HS-5 (cell line): ENCODE measurements at regions not wholly inside any gene's neighbourhood (a gene's known extent, or its start where the extent isn't known, plus 50 kb on each side); places are given as distances from the start of the nearest gene placed in this dataset.
"Not testable (repeated sequence)": the region's sequence is repeated elsewhere in the genome, so short reads cannot be mapped to it uniquely, and the experiment has no call there.

Experiments used
- DNase-seq: peaks from one replicate; pipeline ENCODE4 v3.0.0-alpha.2; 2012; ENCODE audit warnings: low read depth

DNA sequence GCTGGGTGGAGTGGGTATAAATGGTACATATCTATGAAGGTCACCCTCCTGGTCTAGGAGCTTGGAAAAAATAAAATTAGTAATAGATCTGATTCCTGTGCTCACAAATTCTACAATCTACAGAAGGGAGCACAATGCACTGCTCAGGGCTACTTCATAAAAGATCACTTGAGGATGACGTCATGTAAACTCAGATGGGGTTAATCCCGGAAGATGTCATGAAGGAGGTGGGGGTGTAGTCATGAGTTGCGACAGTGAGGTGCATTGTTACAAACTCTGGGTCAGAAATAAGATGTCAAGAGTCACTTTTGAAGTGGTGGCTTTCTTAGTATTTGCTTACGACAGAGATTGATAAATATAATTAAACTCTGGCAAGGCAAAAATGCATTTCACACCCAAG, 68.2 kb downstream of the LHX9 start:
- no peak for DNase-seq

DNA sequence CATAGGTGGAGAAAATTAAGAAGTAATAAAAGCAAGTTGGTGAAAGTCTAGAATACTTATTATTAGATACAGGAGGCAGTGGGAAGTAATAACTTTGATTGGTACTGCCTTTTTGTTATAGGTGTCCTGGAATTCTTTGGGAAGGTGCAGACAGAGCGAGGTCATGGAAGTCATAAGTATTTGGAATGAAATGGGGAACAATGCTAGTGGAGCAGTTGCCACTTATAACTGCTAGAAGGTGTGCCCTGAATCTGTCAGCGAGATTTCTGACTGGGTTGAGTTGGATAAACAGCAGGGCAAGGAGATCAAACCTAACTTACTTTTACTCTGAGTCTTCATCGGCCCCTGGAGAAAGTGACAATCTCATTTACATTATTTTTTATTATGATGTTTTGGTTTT, 69.6 kb downstream of the LHX9 start:
- no peak for DNase-seq

DNA sequence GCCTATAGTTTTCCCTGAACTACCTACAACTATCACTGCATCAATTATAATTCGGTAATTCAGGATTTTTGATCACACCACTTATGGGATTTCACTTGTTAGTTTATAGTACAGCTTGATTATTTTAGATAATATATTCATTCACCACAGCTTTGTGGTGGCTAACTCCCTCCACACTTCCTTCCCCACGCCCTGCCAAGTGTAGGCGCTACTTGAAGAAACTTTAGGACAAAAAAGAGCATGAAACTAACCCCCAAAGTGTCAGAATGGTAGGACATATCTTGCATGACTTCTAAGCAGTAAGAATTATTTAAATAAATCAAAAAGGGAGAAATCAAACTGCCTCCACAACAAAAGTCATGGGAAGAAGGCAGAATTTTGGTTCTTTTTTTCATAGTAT, 70.1 kb downstream of the LHX9 start:
- DNase-seq = no peak

DNA sequence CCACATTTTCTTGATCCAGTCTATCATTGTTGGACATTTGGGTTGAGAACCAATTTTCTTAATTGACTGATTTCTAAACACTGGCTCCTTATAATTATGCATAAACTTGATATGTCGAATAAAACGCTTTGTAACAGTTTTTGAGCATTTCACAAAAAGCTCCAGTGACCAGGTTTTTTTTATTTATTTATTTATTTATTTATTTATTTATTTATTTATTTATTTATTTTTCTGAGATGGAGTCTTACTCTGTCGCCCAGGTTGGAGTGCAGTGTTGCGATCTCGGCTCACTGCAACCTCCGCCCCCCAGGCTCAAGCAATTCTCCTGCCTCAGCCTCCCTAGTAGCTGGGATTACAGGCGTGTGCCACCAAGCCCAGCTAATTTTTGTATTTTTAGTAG, 71.4 kb downstream of the LHX9 start:
- DNase-seq = not testable (repeated sequence)

DNA sequence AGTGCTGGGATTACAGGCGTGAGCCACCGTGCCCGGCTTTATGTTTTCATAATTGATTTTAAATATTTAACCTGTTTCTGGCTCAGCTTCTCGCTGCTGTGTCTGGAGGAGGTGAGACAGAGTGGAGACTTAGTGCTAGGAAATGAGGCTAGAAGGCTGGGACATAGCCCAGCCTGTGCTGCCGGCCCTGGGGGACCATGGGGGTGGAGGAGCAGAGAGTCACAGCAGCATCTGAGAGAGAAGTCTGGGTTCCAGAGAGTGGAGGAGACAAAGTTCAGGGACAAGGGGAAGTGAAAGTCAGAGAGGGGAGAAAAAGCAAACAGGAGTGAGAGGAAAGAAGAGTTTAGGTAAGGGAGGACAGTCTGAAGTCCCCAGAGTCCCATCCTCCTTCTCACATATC, 71.9 kb downstream of the LHX9 start:
- no peak for DNase-seq

DNA sequence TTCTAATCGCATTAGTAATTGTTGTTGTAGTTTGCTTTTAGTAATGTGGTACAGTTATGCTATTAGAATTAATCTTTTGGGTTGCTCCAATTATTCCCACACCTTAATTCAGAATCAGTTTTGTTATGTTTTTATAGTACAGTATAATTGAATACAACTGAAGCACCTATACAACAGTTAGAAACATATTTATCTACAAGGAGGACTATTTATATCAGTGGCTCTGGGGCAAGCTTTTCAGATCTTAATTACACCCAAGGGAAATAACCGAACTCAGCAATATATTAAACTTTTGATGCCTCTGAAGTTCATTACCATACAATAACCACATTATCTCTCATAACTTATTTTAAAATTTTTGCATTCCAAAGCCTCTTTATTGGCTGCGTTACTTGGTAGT, 74.4 kb downstream of the LHX9 start:
- DNase-seq = no peak

DNA sequence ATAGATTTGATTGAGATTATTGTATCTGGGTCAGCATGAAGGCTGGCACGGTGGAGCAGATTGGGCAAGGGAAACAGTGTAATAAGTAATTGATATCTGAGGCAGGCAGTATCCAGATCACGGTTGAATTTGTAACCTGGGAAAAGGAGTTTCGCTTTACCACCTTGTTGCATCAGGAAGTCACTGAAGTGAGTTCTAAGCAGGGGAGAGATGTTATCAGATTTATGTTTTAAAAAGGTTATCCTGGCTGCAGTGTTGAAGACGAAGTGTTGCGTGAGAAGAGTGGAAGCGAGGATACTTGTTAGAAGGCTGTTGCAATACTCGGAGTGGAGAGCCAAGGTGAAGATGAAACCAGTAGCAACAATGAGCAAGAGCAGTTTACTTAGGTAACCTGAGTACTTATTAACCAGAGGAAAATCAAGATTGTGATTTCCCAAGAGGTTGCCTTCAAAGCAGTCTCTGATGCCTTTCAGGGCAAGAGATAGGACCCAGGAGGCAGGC, 77.8 kb downstream of the LHX9 start:
- DNase-seq = no peak

DNA sequence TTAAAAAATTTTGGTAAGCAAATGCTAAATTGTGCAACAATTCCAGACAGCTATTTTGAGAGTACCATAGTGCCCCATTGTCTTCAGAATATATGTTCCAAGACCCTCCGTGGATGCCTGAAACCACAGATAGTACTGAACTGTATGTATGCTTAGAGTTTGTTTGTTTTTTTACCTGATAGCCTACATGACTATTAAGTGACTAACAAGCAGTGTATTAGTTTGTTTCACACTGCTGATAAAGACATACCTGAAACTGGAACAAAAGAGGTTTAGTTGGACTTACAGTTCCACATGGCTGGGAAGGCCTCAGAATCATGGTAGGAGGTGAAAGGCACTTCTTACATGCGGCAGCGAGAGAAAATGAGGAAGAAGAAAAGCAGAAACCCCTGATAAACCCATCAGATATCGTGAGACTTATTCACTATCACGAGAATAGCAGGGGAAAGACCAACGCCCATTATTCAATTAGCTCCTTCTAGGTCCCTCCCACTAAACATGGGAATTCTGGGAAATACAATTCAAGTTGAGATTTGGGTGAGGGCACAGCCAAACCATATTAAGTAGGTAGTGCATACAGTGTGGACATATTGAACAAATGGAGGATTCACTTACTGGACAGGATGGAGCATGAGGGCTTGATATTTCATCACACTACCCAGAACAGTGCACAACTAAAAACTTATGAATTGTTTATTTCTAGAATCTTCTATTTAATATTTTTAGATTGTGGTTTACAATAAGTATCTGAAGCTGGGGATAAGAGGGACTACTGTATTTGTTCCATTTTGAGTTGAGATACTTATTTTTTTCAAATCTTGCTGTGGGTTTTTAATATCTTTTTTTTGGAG, 78.5 kb downstream of the LHX9 start:
- no peak for DNase-seq

DNA sequence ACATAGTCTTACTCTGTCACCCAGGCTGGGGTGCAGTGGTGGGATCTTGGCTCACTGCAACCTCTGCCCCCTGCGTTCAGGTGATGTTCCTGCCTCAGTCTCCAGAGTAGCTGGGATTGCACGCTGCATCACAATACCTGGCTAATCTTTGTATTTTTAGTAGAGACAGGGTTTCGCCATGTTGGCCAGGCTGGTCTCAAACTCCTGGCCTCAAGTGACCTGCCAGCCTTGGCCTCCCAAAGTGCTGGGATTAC, 79.0 kb downstream of the LHX9 start:
- not testable (repeated sequence) for DNase-seq

DNA sequence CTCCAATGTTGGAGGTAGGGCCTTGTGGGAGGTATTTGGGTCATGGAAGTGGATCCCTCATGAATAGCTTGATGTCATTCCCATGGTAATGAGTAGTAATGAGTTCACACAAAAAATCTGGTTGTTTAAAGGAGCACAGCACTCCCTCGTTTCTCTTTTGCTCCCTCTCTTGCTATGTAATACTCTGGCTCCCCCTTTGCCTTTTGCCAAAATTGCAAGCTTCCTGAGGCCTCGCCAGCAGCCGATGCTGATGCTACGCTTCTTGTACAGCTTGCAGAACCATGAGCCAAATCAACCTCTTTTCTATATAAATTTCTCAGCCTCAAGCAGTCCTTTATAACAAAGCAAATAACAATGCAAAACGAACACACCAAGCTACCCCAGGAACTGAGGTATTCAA, 80.9 kb downstream of the LHX9 start:
- no peak for DNase-seq

DNA sequence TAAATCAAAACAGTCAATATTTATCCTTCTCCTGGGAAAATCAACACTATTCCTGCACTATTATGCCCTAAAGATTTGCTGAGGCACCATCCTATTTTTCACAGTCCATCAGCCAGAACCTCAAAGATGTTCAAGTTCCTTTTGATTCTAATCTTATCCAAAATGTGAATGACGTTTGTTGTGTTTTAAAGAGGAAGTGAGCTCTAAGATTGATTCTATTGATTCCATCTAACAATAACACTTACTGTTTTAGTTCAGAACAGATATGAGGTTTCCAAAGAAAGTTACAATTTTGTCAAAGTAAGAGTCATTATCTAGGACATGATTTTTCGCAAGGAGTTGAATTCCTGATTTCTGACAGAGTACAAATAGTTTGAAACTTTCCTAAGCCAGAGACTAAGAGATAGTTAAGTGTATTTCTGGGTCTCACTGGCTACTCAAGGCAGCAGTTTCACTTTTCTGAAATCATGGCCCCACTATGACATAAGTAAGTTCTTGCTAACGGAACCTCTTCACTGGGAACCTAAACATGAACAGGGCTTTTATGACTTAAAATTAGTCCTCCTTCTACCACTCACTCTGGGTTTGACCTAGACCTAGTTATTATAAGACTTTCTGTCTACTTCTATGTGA, 84.7 kb downstream of the LHX9 start:
- no peak for DNase-seq

DNA sequence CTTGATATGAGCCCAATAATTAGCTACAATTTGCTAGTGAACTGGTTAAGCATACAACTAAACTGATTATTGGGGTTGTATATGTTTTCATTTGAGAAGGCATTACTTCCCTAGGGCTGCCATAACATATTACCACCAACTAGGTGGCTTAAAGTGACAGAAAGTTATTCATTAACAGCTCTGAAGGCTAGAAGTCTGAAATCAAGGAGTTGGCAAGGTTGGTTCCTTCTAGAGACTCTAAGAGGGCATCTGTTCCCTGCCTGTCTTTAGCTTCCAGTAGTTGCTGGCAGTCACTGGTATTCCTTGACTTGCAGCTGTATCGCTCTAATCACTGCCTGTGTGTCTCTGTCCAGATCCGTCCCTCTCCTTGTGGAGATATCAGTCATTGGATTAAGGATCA, 86.3 kb downstream of the LHX9 start:
- DNase-seq = no peak

DNA sequence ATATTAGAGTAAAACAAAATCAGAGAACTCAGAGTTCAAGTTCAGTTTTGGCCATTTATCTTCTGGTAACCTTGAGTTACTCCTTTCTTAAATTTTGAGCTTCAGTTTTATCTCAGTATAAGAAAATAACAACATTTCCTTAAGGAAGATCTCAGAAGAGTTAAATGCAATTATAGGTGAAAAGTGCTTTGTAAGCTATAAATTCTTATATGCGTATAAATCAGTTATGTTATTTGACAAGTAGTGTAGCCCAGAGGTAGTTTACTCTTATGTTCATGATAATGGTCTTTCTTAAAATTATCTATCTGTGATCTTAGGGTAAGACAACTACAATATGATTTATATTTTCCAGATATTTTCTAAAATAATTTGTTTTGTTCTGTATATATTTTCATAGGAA, 89.8 kb downstream of the LHX9 start:
- no peak for DNase-seq

DNA sequence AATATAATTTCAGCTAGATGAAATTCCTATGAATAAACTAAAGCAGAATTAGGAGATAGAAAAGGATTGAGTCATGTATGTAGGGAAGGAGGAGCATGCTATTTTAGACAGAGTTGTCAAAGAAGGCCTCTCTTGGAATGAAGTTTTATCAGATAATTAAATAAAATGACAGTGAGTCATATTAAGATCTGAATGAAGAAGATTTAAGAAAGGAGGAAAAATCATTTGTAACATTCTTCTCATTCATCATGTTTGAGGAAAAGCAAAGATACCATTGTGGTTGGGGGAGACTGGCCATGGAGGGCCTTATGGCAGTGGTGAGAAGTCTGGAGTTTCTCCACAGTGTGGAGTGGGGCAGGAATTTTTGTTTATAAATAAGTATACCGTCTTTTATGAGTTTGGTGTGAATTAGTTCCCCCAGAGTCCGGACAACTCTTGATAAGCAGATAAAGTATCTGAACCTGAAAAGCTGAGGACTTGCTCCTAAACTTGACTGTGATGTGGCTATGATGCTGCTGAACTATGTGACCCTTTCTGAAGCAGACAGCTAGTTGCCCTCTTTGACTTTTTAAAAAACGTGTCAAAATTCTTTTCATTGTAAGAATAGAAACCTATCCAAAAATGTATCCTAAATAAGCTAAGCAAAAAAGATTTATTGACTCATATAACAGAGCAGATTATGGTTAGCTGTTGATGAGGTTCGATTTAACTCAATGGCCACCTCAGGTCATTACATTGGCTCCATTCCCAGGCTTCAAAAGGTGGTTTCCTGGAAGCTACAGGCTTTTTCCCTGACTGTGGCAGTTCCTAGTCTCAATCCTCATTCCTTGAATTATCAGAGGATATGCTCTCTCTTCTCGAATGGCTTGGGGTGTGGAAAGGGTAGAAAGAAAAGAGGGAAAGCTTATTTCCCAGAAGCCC, 90.8 kb downstream of the LHX9 start:
- DNase-seq = no peak

DNA sequence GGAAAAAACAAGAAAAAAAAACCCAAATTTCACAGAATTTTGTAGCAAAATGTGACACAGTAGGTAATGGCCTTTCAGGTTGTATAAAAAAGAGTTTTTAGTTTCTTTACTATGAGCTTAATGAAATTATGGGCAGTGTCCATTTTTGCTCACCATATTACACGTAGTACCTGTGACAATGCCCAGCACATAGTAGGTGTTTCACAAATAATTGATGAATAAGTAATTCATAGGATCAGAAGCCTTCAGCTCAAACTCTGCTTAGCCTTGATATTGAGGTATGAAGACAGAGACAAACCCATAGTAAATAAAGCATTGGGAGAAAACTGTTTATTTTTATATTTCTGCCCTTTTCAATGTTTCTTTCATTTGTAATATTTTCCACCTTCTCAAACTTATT, 97.2 kb downstream of the LHX9 start:
- DNase-seq = no peak

DNA sequence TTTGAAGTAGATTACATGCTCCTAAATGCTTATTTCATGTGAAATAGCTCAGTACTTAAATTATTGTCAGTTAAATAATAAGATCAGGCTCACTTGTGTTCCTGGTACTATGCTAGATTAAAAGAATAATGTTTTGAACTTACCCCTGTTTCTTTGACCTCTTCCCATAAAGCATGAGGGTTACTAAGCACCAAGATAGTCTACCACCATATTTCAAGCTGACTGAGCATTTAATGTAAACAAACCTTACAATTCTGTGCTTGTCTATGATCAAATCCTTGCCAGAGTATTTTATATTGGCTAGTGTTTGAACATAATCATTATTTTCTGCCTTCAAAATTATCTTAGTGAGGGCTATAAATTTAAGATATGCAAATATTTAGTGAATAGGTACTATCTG, 98.1 kb downstream of the LHX9 start:
- no peak for DNase-seq

DNA sequence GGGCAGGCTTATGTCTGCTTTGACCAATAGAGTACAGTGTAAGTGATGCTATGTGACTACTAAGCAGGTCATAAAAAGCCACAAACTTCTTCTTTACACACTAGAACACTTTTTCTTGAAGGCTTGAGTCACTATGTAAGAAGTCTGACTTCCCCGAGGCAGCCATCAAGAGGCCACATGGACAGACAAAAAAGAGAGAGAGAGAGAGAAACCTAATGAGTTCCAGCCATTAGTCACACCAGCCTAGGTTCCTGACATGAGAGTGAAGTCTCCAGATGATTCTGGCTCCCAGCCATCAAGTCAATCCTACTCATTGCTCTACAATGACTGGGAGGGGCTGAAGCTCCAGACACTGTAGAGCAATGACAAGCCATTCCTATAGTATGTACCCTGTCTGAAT, 101.4 kb downstream of the LHX9 start:
- DNase-seq = peak; percentile 96

DNA sequence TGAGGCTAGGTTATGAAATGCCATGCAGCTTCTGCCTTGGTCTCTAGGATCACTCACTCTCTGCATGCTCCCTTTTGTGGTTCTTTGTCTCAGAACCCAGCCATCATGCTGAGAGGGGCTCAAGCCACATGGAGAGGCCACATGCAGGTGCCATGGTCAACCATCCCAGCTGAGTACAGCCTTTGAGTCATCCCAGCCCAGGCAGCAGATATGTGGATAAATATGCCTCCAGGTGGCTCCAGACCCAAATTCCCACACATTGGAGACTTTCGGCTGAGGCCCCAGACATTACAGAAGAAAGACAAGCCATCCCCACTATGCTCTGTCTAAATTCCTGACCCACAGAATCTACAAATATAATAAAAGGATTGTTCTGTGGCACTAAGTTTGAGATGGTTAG, 102.0 kb downstream of the LHX9 start:
- DNase-seq = no peak

DNA sequence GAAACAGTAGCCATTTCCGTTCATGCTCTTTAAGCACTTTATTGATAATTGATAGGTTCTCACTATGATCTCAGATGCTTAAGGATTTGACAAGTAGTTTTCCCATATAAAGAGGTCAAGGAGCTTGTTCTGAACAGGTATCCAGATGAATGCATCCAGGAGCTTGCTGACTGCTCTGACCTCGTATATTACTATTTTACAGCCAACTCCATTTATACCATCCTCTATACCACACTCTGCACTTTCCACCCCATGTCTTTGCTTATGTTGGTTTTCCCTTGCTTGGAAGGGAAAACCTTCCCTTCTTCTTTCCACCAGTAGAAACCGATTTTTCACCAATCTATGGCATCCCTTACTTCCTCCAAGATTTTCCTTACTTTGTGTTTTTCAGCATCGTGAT, 107.2 kb downstream of the LHX9 start:
- no peak for DNase-seq

DNA sequence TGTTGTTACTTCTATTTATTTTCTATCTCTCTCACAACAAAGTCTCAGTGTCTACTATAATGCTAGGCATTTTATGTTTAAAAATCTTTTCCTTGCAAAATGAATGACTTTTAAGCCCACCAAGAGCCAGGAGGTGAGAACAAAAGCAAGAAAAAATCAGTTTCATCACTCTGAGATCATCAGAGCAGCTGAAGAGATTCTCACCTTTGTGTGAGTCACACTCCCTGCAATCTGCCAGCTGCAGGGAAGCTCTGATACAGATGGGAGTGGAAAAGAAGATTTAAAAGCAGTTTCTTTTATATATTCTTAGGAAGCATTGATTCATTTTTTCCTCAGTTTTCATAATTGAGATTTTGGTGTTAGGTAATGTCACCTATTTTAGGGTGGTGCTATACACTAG, 107.6 kb downstream of the LHX9 start:
- no peak for DNase-seq

DNA sequence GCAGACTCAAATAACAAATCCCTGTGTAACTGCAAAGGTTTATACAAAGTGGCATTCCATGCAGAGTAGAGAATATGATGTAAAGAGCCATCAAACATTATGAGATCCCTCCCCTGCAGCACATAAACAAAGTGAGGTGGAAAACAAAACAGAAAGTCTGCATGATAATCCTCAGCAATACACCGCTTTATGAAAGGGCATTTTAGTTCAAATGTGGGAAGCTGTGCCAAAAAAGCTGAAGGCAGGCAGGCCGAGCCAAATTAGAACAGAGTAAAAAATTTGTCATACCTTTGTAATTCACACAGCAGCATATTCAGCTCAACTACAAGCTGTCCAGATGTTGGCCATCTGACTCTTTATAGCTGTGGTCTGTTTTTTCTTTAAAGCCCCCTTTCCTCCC, 113.5 kb downstream of the LHX9 start:
- no peak for DNase-seq

DNA sequence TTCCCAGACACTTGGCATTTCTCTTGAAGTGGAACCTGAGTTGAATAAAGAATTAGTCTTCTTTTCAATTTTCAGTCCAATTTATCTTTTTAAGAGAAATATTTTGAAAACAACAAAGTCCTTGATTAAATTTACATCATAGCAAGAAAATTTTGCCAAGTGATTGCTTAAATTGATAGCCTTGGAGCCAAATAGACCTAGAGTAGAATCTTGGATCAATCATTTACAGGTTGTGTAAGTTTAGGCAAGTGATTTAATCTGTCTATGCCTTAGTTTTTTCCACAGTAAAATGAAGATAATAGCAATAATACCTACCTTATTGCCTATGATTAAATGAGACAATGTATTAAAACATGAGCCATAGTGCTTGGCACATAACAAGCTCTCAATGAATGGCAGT, 113.9 kb downstream of the LHX9 start:
- DNase-seq = no peak

DNA sequence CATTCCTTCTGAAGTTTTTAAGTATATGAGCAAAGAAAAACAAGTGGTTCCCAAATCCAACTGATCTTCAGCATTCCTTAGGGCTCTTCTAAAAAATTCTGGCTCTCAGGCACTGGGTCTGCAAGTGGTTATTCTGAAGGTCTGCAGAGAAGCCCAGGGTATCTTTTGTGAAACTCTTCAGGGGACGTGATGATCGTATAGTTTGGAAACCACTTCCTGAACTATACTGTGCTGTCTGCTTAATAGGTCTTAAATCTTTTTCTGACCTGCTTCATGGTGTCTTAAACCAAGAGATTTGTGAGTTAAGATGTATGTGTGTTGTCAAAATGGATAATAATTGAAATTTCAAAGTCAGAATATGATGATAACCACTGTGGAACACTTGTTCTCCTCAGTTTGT, 115.5 kb downstream of the LHX9 start:
- no peak for DNase-seq
